Adrenal gland (tissue), 5 donors: ENCODE measurements at regions not wholly inside any gene's neighbourhood (a gene's known extent, or its start where the extent isn't known, plus 50 kb on each side); places are given as distances from the start of the nearest gene placed in this dataset.

Experiments
- CTCF ChIP-seq, 6 experiments: fragments of 450-650 bp in 4 of 6; fragments of 200-600 bp in 2 of 6; sonication (generic) in 1 of 6; IDR thresholded peaks; 1 replicate in 5 of 6; 2 replicates in 1 of 6; pipeline versions ENCODE4 v1.5.1 to v1.8.0; 2016 to 2021; ENCODE audit warnings: antibody characterized with exemption in 6 of 6, mild to moderate bottlenecking in 2 of 6, moderate library complexity in 1 of 6
- POLR2A ChIP-seq, 2 donors: fragments of 450-650 bp; IDR thresholded peaks; one replicate each; pipeline ENCODE4 v1.6.1; 2017; ENCODE audit warnings: antibody characterized with exemption in 2 of 2, mild to moderate bottlenecking in 2 of 2, moderate library complexity in 1 of 2
- donor health status: DM: no; HTN: no; CAD: no.

- TF ChIP-seq CTCF (IDR thresholded peaks at IDR 0.05) (no peak), POLR2A (IDR thresholded peaks at IDR 0.05) (no peak)
These were observed 311.8 kb upstream of the AMIGO2 start for GRCh38 chr12:47391566-47391965.
